IPS-18a (cell line): ENCODE measurements at regions not wholly inside any gene's neighbourhood (a gene's known extent, or its start where the extent isn't known, plus 50 kb on each side); places are given as distances from the start of the nearest gene placed in this dataset.
"Not testable (repeated sequence)": the region's sequence is repeated elsewhere in the genome, so short reads cannot be mapped to it uniquely, and the experiment has no call there.

Source experiments
- H3K27ac ChIP-seq: one replicate; pipeline ENCODE4 v1.5.1; 2013; ENCODE audit warnings: low read length
- H3K27me3 ChIP-seq: one replicate; pipeline ENCODE4 v1.6.1; 2013; ENCODE audit warnings: mild to moderate bottlenecking, low read length; ENCODE audit not compliant: control insufficient read depth, insufficient read depth
- H3K36me3 ChIP-seq: one replicate; pipeline ENCODE4 v1.6.1; 2013; ENCODE audit warnings: low read depth, low read length; ENCODE audit not compliant: control insufficient read depth
- H3K4me1 ChIP-seq: one replicate; pipeline ENCODE4 v1.6.1; 2013; ENCODE audit warnings: low read depth, low read length; ENCODE audit not compliant: control insufficient read depth
- H3K4me3 ChIP-seq: one replicate; pipeline ENCODE4 v1.5.1; 2013; ENCODE audit warnings: low read length
- H3K9ac ChIP-seq: one replicate; pipeline ENCODE4 v1.6.1; 2013; ENCODE audit warnings: mild to moderate bottlenecking, low read length, moderate library complexity
- H3K9me3 ChIP-seq: one replicate; pipeline ENCODE4 v1.6.1; 2013; ENCODE audit warnings: low read depth, low read length; ENCODE audit not compliant: control insufficient read depth

- Histone ChIP-seq H3K9me3 (no peaks in the 10 kb centered on the region), H3K36me3 (no peaks in the 10 kb centered on the region), H3K4me1 (no peaks in the 10 kb centered on the region), H3K9ac (no peak overlapping the region), H3K27ac (no peak overlapping the region), H3K4me3 (no peak overlapping the region), H3K27me3 (no peaks in the 10 kb centered on the region)
These were observed 123.6 kb downstream of the ZNF248 start for GRCh38 chr10:37733822-37734221.

DNA sequence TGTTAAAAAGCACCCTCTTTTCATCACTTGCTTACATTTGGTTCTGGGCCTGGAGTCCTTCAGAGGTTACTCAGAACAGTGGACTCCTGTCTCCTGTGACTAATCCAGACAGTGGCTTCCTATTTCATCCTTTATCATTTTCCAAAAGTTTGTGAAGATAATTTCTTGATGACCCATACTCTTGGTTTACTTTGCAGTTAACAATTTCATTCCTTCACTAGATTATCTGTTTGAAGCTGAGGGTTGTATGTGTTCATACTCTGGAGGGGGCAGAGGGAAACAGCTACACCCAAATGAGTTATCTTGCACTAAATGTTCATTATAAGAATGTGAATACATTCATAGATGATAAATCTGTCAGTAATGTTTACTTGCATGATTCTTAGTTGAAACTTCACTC lies 124.7 kb downstream of the ZNF248 start:
- Histone ChIP-seq H3K9me3 (no peaks in the 10 kb centered on the region), H3K27ac (no peak overlapping the region), H3K9ac (no peak overlapping the region), H3K36me3 (no peaks in the 10 kb centered on the region), H3K4me3 (no peak overlapping the region), H3K4me1 (no peaks in the 10 kb centered on the region), H3K27me3 (no peaks in the 10 kb centered on the region)

- Histone ChIP-seq H3K4me1 (no peaks in the 10 kb centered on the region), H3K36me3 (no peaks in the 10 kb centered on the region), H3K4me3 (no peak overlapping the region), H3K9ac (no peak overlapping the region), H3K27ac (no peak overlapping the region), H3K9me3 (no peaks in the 10 kb centered on the region), H3K27me3 (no peaks in the 10 kb centered on the region)
These were observed 128.6 kb downstream of the ZNF248 start for GRCh38 chr10:37728830-37729229.

DNA sequence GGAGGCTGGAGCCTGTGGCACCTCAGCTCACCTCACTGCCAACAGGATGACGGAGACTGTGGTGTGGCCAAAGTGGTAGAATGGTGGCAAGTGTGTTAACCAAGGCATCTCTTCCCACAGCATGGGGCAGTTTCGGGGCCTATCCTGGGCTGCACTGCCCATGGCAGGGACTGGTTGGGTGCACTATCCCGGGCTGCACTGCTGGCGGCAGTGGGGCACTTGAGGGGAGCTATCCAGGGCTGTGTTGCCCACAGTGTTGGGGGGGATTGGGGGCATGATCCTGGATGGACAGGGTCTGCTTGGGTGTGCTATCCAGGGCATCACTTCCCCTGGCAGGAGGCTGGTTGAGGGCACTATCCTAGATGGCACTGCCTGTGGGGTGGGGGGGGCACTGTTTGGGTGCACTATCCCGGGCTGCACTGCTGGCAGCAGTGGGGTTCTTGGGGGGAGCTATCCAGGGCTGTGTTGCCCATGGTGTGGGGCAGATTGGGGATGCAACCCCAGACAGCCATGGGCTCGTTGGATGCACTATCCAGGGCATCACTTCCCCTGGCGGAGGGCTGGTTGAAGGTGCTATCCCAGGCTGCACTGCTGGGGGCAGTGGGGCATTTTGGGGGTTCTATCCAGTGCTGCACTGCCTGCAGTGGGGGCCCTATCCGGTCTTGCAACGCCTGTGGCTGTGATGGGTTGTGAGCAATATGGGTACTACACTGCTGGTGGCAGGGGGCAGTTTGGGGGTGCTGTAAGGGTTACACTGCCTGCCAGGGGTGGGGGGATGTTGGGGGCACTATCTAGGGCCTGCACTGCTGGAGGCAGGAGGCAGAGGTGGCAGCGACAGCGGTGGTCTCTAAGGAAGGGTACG lies 129.7 kb downstream of the ZNF248 start:
- no peak overlapping the region for H3K9ac ChIP-seq
- H3K36me3 ChIP-seq, result no peaks in the 10 kb centered on the region
- no peaks in the 10 kb centered on the region for H3K4me1 ChIP-seq
- no peak overlapping the region for H3K4me3 ChIP-seq
- no peak overlapping the region for H3K27ac ChIP-seq
- H3K27me3 ChIP-seq, result no peaks in the 10 kb centered on the region
- no peaks in the 10 kb centered on the region for H3K9me3 ChIP-seq

- no peaks in the 10 kb centered on the region for H3K4me1 ChIP-seq
- H3K9ac ChIP-seq, result no peak overlapping the region
- H3K4me3 ChIP-seq, result no peak overlapping the region
- peaks cover 4% of the 10 kb centered on the region for H3K9me3 ChIP-seq
- H3K27me3 ChIP-seq, result no peaks in the 10 kb centered on the region
- no peak overlapping the region for H3K27ac ChIP-seq
- no peaks in the 10 kb centered on the region for H3K36me3 ChIP-seq
These were observed 136.3 kb downstream of the ZNF248 start for GRCh38 chr10:37721100-37721499.

DNA sequence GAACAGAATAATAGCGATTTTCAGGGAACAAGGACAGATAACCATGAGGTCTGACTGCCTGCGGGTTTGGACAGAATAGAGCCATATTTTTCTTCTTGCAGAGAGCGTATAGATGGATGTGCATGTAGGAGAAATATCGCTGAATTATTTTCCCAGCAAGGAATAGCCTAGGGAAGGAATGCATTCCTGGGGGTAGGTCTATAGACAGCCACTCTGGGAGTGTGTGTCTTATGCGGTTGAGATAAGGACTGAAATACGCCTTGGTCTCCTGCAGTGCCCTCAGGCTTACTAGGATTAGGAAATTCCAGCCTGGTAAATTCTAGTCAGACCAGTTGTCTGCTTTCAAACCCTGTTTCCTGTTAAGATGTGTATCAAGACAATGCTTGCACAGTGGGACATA lies 139.3 kb downstream of the ZNF248 start:
- not testable (repeated sequence) for H3K4me1 ChIP-seq, H3K9ac ChIP-seq, H3K27ac ChIP-seq, H3K9me3 ChIP-seq, H3K27me3 ChIP-seq, H3K4me3 ChIP-seq, H3K36me3 ChIP-seq

GRCh38 chr10:37713642-37714041 lies 143.8 kb downstream of the ZNF248 start:
- H3K9me3 ChIP-seq, result peaks cover 4% of the 10 kb centered on the region

DNA sequence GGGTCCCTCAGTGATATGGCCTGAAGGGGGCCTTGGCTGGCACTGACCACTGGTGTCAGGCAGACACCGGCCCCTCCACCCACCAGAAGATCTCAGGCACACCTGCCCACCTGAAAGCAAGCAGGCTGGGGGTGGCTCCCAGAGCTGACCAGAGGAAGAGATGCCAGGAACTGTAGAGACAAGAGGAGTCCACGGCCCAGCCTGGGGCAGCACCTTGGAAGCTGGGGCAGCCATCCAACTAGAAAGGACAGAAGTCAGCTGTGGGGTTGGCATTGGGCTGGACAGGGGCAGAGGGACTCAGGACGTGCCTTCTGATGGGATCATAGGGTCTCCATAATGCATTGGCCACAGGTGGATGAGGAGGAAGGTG lies 144.3 kb downstream of the ZNF248 start:
- no peaks in the 10 kb centered on the region for H3K36me3 ChIP-seq
- peaks cover under 1% of the 10 kb centered on the region for H3K9me3 ChIP-seq
- no peak overlapping the region for H3K27ac ChIP-seq
- no peak overlapping the region for H3K9ac ChIP-seq
- H3K4me3 ChIP-seq, result no peak overlapping the region
- H3K27me3 ChIP-seq, result no peaks in the 10 kb centered on the region
- no peaks in the 10 kb centered on the region for H3K4me1 ChIP-seq

More at GRCh38 chr10:37713642-37714041, 143.8 kb downstream of the ZNF248 start:
- no peak overlapping the region for H3K9ac ChIP-seq
- no peak overlapping the region for H3K4me3 ChIP-seq
- H3K27ac ChIP-seq, result no peak overlapping the region
- no peaks in the 10 kb centered on the region for H3K4me1 ChIP-seq
- no peaks in the 10 kb centered on the region for H3K36me3 ChIP-seq
- no peaks in the 10 kb centered on the region for H3K27me3 ChIP-seq

GRCh38 chr10:37712489-37713131 lies 144.8 kb downstream of the ZNF248 start:
- H3K4me1 ChIP-seq, result no peaks in the 10 kb centered on the region
- no peak overlapping the region for H3K4me3 ChIP-seq
- H3K36me3 ChIP-seq, result no peaks in the 10 kb centered on the region
- no peaks in the 10 kb centered on the region for H3K27me3 ChIP-seq
- no peaks in the 10 kb centered on the region for H3K9me3 ChIP-seq
- no peak overlapping the region for H3K9ac ChIP-seq
- no peak overlapping the region for H3K27ac ChIP-seq

DNA sequence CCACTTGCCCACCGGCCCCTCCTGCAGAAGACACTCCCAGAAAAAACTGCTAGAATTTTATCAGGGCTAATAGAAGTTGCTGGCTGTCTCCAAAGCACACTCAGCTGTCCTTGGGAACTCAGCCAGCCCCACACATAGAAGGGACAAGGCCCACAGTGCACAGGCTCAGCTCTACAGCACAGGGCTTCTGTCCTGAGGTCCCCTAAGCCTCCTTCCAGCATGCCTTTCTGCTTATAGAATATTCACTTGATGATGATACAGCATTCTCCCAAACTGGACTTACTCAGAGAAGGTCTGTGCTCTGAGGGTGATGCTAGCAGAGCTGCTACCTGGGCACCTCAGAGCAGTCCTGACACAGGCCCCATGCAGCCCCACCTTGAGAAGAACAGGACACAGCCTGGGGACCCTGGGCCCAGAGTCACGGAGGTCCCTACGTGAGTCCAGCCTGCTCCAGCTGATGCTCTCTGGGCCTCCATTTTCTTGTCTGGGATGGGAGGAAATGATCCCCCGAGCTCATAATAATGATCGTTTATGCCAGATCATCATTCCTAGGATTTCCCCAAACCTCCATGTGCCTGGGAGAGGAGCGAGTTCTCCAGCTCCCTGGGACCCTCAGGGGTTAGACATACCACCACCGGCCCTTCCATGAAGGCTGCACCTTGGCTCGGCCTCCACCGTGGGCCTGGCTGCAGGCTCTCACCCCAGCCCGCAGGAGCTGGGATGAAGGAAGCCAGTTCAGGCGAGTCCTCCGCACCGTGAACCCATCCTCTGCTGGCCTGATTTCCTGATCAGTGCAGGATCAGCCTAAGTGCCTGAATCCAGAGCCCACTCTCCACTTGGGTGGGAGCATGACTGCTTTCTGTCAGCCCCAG lies 145.6 kb downstream of the ZNF248 start:
- no peak overlapping the region for H3K9ac ChIP-seq
- H3K4me1 ChIP-seq, result no peaks in the 10 kb centered on the region
- H3K27ac ChIP-seq, result no peak overlapping the region
- no peaks in the 10 kb centered on the region for H3K9me3 ChIP-seq
- H3K36me3 ChIP-seq, result no peaks in the 10 kb centered on the region
- H3K27me3 ChIP-seq, result no peaks in the 10 kb centered on the region
- H3K4me3 ChIP-seq, result no peak overlapping the region

GRCh38 chr10:37710831-37711616 lies 146.4 kb downstream of the ZNF248 start:
- Histone ChIP-seq H3K36me3 (no peaks in the 10 kb centered on the region), H3K9me3 (no peaks in the 10 kb centered on the region), H3K9ac (no peak overlapping the region), H3K27me3 (no peaks in the 10 kb centered on the region), H3K4me1 (no peaks in the 10 kb centered on the region), H3K4me3 (no peak overlapping the region), H3K27ac (no peak overlapping the region)
